GM12878 (cell line): ENCODE measurements at regions not wholly inside any gene's neighbourhood (a gene's known extent, or its start where the extent isn't known, plus 50 kb on each side); places are given as distances from the start of the nearest gene placed in this dataset.

Experiments
- ATAC-seq: fragments of 200-7000 bp; cut with Tn5 transposase; 3 replicates; pipeline ENCODE4 v1.9.1; 2020; ENCODE audit warnings: mild to moderate bottlenecking, moderate library complexity
- BruUV-seq: library from RNA; stranded (reverse); fragments of 400-500 nt; replicated peaks from 2 replicates; lab custom pipeline; 2021; lab: Mats Ljungman, UMichigan
- CTCF ChIA-PET: fragments of 300-600 bp; sonication (Branson Sonifier 250); formaldehyde crosslinking; extraction: SDS; loops from one replicate; lab custom pipeline; 2021; ENCODE audit warnings: inconsistent platforms; lab: Yijun Ruan, JAX
- POLR2A ChIA-PET: fragments of 350-600 bp; formaldehyde crosslinking; extraction: SDS; loops from one replicate; lab custom pipeline; 2021; ENCODE audit warnings: inconsistent platforms; lab: Charles Lee
- RAD21 ChIA-PET: fragments of 300-600 bp; sonication (Branson Sonifier 250); formaldehyde crosslinking; loops from one replicate; lab custom pipeline; 2023; ENCODE audit warnings: antibody characterized with exemption; ENCODE audit not compliant: unreplicated experiment; lab: Charles Lee
- SMC1A ChIA-PET: fragments of 300-600 bp; sonication (Branson Sonifier 250); formaldehyde crosslinking; loops from one replicate; lab custom pipeline; 2023; ENCODE audit not compliant: unreplicated experiment, uncharacterized antibody; lab: Charles Lee
- DNase-seq: peaks from one replicate; pipeline ENCODE4 v3.0.0-alpha.2; 2011; ENCODE audit warnings: low read depth, low spot score
- FAIRE-seq: peaks from 3 replicates; lab custom pipeline; 2011; peaks lifted over from hg19 to GRCh38; lab: Jason Lieb, UNC
- H2AFZ ChIP-seq: 2 replicates; pipeline ENCODE4 v1.6.0; 2011; ENCODE audit warnings: low read depth, low read length, control low read depth; ENCODE audit not compliant: control insufficient read depth
- H3K27ac ChIP-seq: 2 replicates; pipeline ENCODE4 v1.5.1; 2011; ENCODE audit warnings: control low read depth; ENCODE audit not compliant: control insufficient read depth, insufficient read depth
- H3K27me3 ChIP-seq, 2 experiments: replicated peaks in 1 of 2; 2 replicates each; pipeline versions ENCODE4 v1.6.0 to v1.6.1; 2011; ENCODE audit warnings: low read length in 1 of 2; ENCODE audit not compliant: control insufficient read depth in 2 of 2, insufficient read depth in 2 of 2
- H3K36me3 ChIP-seq, 2 experiments: 2 replicates each; pipeline ENCODE4 v1.5.1; 2011; ENCODE audit warnings: low read length in 1 of 2; ENCODE audit not compliant: control insufficient read depth in 2 of 2, insufficient read depth in 2 of 2
- H3K4me1 ChIP-seq: 2 replicates; pipeline ENCODE4 v1.6.1; 2011; ENCODE audit warnings: mild to moderate bottlenecking, low read length, moderate library complexity, mixed read lengths; ENCODE audit not compliant: control insufficient read depth, insufficient read depth
- H3K4me2 ChIP-seq: 2 replicates; pipeline ENCODE4 v1.6.0; 2011; ENCODE audit warnings: control low read depth; ENCODE audit not compliant: control insufficient read depth, insufficient read depth
- H3K4me3 ChIP-seq: fragments of 200-600 bp; sonication (generic); 2 replicates; pipeline ENCODE4 v1.5.1; 2016
- H3K79me2 ChIP-seq: 2 replicates; pipeline ENCODE4 v1.6.0; 2011; ENCODE audit warnings: low read length; ENCODE audit not compliant: control insufficient read depth, insufficient read depth
- H3K9ac ChIP-seq: 2 replicates; pipeline ENCODE4 v1.8.0; 2011; ENCODE audit warnings: low read length, control low read depth, mixed read lengths; ENCODE audit not compliant: control insufficient read depth, insufficient read depth
- H3K9me3 ChIP-seq: replicated peaks from 3 replicates; pipeline ENCODE4 v1.5.1; 2011; ENCODE audit warnings: mild to moderate bottlenecking, low read length; ENCODE audit not compliant: control insufficient read depth, insufficient read depth
- H4K20me1 ChIP-seq: 2 replicates; pipeline ENCODE4 v1.6.0; 2011; ENCODE audit not compliant: control insufficient read depth, insufficient read depth
- ASH2L ChIP-seq: fragments of 300-600, 200-600 bp; sonication (generic); IDR thresholded peaks from 2 replicates; pipeline ENCODE4 v1.6.1; 2017; ENCODE audit warnings: low read depth, mild to moderate bottlenecking, borderline replicate concordance
- CEBPB ChIP-seq, 2 experiments: fragments of 150-350 bp in 1 of 2; IDR thresholded peaks; 2 replicates each; pipeline ENCODE4 v1.6.1; 2012 to 2014; ENCODE audit warnings: low read depth in 2 of 2, low read length in 2 of 2, borderline replicate concordance in 1 of 2, inconsistent platforms in 1 of 2
- HDAC6 ChIP-seq: fragments of 200-600 bp; sonication (generic); IDR thresholded peaks from one replicate; pipeline ENCODE4 v1.8.0; 2017; ENCODE audit warnings: antibody characterized with exemption; ENCODE audit not compliant: unreplicated experiment
- IKZF2 ChIP-seq, 2 experiments: fragments of 450-650 bp; IDR thresholded peaks; 2 replicates each; pipeline ENCODE4 v1.6.1; 2017; ENCODE audit warnings: mild to moderate bottlenecking in 2 of 2, moderate library complexity in 2 of 2
- JUNB ChIP-seq: IDR thresholded peaks from 2 replicates; pipeline ENCODE4 v1.6.1; 2016; ENCODE audit warnings: antibody characterized with exemption, mild to moderate bottlenecking
- SP1 ChIP-seq: IDR thresholded peaks from one replicate; pipeline ENCODE4 v1.6.1; 2011; ENCODE audit warnings: low read depth, low read length
- WGBS: methylation state at CpG from one replicate; pipeline ENCODE4 v1.1.6; 2016; ENCODE audit warnings: low lambda C conversion rate; ENCODE audit not compliant: insufficient replicate concordance, insufficient coverage; ENCODE audit errors: missing lambda C conversion rate; 5-methylcytosine and 5-hydroxymethylcytosine counted together
- in situ Hi-C: fragments of 300-500 bp; cut with MboI; formaldehyde crosslinking; loops from 9 replicates; pipeline ENCODE4 v1.14.3; 2018; ENCODE audit warnings: mixed read lengths
- intact Hi-C: fragments of 100-400 bp; cut with micrococcal nuclease; formaldehyde crosslinking; loops from one replicate; pipeline ENCODE4 v1.14.2; 2022; ENCODE audit not compliant: unreplicated experiment
- TF ChIP-seq, protein P1 (sequence below): fragments of 450-650 bp; formaldehyde crosslinking; IDR thresholded peaks from 2 replicates; pipeline ENCODE4 v1.4.0; 2020; ENCODE audit warnings: mild to moderate bottlenecking, moderate library complexity
- TF ChIP-seq, protein P2 (sequence below): fragments of 450-650 bp; conservative IDR thresholded peaks from 2 replicates; pipeline ENCODE4 v1.6.1; 2017; ENCODE audit warnings: mild to moderate bottlenecking, moderate library complexity
- TF ChIP-seq, protein P3 (sequence below): IDR thresholded peaks from 2 replicates; pipeline ENCODE4 v1.6.1; 2012; ENCODE audit warnings: mild to moderate bottlenecking, low read depth, low read length
- TF ChIP-seq, protein P4 (sequence below): IDR thresholded peaks from 2 replicates; pipeline ENCODE4 v1.6.1; 2011; ENCODE audit warnings: low read depth, low read length, improper control_type of control experiment, borderline replicate concordance

DNA sequence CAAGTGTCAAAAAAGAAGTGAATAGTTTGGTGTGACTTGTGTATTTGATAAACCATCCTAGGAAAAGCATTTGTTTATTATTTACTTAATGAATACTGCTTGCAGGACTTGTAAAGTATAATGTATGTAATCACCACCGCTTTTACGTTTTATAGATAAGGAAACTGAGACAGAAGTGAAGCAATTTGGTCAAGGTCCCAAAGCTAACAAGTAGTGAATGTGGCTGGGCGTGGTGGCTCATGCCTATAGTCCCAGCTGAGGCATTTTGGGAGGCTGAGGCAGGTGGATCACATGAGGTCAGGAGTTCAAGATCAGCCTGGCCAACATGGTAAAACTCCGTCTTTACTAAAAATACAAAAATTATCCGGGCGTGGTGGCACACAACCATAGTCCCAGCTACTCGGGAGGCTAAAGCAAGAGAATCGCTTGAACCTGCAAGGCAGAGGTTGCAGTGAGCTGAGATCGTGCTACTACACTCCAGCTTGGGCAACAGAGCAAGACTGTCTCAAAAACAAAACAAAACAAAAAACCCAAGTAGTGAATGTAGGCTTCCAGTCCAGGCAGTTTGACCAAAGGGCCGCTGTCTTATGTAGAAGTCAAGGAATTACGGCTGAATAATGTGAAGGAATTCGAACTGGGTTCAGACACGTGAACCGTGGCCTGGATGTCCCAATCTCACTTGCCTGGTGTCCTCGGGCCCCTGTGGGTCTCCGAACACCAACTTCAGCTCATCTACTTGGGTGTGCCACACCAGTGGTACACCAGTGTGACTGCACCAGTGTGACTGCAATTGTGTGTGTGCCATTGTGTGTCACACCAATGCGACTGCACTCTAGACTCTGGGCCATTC lies 88.3 kb upstream of the MED13L start (continued):
- TF ChIP-seq, protein P1, sequence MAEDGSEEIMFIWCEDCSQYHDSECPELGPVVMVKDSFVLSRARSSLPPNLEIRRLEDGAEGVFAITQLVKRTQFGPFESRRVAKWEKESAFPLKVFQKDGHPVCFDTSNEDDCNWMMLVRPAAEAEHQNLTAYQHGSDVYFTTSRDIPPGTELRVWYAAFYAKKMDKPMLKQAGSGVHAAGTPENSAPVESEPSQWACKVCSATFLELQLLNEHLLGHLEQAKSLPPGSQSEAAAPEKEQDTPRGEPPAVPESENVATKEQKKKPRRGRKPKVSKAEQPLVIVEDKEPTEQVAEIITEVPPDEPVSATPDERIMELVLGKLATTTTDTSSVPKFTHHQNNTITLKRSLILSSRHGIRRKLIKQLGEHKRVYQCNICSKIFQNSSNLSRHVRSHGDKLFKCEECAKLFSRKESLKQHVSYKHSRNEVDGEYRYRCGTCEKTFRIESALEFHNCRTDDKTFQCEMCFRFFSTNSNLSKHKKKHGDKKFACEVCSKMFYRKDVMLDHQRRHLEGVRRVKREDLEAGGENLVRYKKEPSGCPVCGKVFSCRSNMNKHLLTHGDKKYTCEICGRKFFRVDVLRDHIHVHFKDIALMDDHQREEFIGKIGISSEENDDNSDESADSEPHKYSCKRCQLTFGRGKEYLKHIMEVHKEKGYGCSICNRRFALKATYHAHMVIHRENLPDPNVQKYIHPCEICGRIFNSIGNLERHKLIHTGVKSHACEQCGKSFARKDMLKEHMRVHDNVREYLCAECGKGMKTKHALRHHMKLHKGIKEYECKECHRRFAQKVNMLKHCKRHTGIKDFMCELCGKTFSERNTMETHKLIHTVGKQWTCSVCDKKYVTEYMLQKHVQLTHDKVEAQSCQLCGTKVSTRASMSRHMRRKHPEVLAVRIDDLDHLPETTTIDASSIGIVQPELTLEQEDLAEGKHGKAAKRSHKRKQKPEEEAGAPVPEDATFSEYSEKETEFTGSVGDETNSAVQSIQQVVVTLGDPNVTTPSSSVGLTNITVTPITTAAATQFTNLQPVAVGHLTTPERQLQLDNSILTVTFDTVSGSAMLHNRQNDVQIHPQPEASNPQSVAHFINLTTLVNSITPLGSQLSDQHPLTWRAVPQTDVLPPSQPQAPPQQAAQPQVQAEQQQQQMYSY, result no peak
- TF ChIP-seq, protein P2, sequence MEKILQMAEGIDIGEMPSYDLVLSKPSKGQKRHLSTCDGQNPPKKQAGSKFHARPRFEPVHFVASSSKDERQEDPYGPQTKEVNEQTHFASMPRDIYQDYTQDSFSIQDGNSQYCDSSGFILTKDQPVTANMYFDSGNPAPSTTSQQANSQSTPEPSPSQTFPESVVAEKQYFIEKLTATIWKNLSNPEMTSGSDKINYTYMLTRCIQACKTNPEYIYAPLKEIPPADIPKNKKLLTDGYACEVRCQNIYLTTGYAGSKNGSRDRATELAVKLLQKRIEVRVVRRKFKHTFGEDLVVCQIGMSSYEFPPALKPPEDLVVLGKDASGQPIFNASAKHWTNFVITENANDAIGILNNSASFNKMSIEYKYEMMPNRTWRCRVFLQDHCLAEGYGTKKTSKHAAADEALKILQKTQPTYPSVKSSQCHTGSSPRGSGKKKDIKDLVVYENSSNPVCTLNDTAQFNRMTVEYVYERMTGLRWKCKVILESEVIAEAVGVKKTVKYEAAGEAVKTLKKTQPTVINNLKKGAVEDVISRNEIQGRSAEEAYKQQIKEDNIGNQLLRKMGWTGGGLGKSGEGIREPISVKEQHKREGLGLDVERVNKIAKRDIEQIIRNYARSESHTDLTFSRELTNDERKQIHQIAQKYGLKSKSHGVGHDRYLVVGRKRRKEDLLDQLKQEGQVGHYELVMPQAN, result no peak
- no peak for TF ChIP-seq ASH2L

DNA sequence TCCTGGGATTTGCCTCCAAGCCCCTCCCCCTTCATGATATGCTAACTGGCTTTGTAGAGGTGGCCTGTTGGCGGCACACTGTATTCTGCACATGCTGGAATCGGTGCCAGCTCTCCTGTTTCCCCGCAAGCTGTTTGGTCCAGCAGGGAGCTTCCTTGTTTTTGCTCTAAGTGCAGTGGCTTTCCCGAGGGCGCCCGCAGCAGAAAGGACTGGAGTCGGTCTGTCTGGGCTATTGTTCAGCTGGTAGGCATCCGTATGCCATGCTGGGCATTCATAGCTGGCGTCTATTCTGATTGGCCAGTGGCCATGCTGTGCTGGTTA lies 88.9 kb upstream of the MED13L start:
- H3K4me3 ChIP-seq, result no peak overlapping the region
- POLR2A ChIA-PET, result no interaction called here
- intact Hi-C loops (no loop called here), in situ Hi-C loops (no loop called here)
- no peaks in the 10 kb centered on the region for H4K20me1 ChIP-seq
- no peaks in the 10 kb centered on the region for H3K36me3 ChIP-seq
- FAIRE-seq, result no peak
- SMC1A ChIA-PET, result no interaction called here
- no TSS peak for BruUV-seq
- H3K4me1 ChIP-seq, result peaks cover 4% of the 10 kb centered on the region
- H3K4me2 ChIP-seq, result no peak overlapping the region
- TF ChIP-seq JUNB, result no peak
- no peak for TF ChIP-seq CEBPB (IDR thresholded peaks at IDR 0.05; ENCODE audit: borderline replicate concordance in 1 of 2, low read depth in 2 of 2, low read length in 2 of 2)
- no peak for TF ChIP-seq HDAC6
- TF ChIP-seq, protein P3, sequence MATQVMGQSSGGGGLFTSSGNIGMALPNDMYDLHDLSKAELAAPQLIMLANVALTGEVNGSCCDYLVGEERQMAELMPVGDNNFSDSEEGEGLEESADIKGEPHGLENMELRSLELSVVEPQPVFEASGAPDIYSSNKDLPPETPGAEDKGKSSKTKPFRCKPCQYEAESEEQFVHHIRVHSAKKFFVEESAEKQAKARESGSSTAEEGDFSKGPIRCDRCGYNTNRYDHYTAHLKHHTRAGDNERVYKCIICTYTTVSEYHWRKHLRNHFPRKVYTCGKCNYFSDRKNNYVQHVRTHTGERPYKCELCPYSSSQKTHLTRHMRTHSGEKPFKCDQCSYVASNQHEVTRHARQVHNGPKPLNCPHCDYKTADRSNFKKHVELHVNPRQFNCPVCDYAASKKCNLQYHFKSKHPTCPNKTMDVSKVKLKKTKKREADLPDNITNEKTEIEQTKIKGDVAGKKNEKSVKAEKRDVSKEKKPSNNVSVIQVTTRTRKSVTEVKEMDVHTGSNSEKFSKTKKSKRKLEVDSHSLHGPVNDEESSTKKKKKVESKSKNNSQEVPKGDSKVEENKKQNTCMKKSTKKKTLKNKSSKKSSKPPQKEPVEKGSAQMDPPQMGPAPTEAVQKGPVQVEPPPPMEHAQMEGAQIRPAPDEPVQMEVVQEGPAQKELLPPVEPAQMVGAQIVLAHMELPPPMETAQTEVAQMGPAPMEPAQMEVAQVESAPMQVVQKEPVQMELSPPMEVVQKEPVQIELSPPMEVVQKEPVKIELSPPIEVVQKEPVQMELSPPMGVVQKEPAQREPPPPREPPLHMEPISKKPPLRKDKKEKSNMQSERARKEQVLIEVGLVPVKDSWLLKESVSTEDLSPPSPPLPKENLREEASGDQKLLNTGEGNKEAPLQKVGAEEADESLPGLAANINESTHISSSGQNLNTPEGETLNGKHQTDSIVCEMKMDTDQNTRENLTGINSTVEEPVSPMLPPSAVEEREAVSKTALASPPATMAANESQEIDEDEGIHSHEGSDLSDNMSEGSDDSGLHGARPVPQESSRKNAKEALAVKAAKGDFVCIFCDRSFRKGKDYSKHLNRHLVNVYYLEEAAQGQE, result no peak
- TF ChIP-seq, protein P4, sequence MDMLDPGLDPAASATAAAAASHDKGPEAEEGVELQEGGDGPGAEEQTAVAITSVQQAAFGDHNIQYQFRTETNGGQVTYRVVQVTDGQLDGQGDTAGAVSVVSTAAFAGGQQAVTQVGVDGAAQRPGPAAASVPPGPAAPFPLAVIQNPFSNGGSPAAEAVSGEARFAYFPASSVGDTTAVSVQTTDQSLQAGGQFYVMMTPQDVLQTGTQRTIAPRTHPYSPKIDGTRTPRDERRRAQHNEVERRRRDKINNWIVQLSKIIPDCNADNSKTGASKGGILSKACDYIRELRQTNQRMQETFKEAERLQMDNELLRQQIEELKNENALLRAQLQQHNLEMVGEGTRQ, result no peak
- no peak for TF ChIP-seq SP1
- TF ChIP-seq IKZF2 (IDR thresholded peaks at IDR 0.05), result no peak
- CTCF ChIA-PET, result no interaction called here
- RAD21 ChIA-PET, result no interaction called here
- no peak overlapping the region for H3K27ac ChIP-seq
- DNase-seq, result no peak
- H3K9ac ChIP-seq, result no peak overlapping the region
- no peak overlapping the region for H2AFZ ChIP-seq
- WGBS, result 74% methylated on average over 9 of the region's 9 CpGs
- no peaks in the 10 kb centered on the region for H3K79me2 ChIP-seq
- H3K27me3 ChIP-seq, result no peaks in the 10 kb centered on the region
- no peaks in the 10 kb centered on the region; the same call in 2 of the 3 replicates for H3K9me3 ChIP-seq
- ATAC-seq, result no peak
